NCI-H1105 treated with DMSO at 0.1 percent for 48 hours (cell line): ENCODE measurements at regions not wholly inside any gene's neighbourhood (a gene's known extent, or its start where the extent isn't known, plus 50 kb on each side); places are given as distances from the start of the nearest gene placed in this dataset.

ENCODE experiments used
- DNase-seq: peaks from one replicate; lab custom pipeline; 2025; lab: John Stamatoyannopoulos, UW

DNA sequence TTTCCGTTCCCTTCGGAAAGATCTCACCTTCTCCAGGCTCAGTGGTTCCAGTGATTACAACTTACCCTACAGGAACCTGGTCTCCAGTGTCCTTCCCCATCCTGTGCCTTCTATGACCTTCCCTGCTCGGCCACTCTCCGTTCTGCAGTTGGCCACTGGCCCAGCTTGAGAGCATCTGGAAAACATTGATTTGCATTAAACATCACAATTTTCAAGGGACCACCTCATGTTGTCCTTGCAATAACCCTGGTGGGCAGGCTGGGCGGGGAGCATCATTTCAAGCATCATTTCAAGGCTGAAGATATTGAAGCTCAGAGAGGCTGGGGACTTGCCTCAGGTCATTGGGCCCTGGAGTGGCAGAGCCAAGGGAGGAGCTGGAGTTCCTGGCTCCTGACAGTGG, 177.4 kb downstream of the SEC61B start:
- DNase-seq, result no peak

DNA sequence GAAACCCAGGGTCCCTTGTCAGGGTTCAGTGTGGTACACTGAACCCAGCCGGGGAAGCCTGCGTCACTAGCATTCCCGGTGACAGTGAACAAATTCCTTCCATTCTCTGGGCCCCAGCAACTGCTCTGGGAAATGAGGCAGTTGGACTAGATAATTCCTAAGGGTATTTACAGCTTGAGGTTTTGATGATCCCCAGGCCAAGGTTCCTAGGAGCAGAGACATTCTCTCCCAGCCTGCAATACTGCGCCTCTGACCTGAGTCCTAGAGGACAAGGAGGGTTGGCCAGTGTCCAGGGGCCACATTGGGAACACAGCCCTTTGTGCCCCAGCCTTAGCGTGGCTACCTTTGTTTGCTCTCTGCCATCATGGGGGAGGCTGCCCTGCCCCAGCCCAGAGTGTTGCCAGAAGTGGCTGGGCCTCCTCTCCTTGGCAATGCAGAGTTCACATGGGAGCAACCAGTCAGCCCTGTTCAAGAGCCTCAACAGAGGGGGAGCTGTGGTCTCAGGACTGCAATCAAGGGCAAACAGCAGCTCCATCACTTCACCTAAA, 178.2 kb downstream of the SEC61B start:
- no peak for DNase-seq

- DNase-seq, result no peak
These were observed 179.8 kb downstream of the SEC61B start for GRCh38 chr9:99401680-99402504.

DNA sequence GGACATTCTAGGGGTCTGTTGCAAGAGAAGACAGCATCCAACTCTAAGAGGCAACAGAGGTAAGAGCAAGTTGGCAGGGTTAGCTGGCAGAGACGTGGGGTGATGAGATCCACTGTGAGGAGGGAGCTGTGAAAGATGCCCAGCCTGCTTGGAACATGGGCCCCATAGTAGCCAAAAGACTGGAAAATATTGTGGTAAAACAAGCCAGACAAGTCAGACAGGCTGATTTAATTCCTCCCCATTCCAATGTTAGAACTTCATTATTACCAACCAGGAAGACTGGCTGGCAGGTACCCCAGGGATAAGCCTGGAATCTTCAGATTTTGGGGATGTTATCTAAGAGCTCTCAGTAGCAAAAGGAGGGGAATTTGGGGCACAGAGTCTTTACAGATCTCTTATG, 181.3 kb downstream of the SEC61B start:
- DNase-seq, result no peak

GRCh38 chr9:99405359-99405758, 183.3 kb downstream of the SEC61B start:
- DNase-seq, result no peak

DNA sequence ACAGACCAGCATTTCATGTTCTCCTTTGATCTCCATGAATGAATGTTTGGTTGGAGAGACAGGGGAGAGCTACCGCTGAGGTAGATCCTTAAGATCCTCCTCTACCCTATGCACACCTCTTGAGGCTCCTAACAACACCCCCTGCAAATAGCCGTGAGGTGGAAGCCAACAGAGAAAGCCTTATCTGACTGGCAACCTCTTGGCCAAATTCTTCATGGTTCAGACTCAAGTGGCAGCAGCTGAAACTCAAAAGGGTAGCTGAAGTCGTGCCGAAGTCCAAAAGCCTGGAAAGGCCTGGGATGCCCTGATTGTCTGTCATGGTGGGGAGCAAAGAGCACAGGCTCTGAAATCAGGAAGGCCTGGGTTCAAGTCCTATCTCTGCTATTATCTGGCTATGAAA, 184.9 kb downstream of the SEC61B start:
- DNase-seq, result no peak

DNA sequence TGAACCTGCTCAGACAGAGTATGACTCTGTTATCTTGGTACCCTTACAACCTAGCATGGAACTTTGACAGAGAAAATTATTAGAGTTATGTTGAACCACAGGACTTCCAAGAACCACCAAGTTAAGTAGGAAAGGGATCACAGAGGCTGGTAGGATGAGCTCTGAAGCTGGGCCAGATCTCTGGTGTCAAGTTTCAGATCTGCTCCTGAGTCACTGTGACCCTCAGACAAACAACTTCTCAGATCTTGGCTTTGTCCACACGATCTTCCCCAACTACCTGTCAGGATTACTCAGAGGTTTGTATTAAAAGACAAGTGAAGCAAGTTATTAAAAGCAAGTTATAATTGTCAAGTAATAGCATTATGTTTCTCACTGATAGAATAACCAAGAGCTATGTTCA, 189.0 kb downstream of the SEC61B start:
- no peak for DNase-seq

DNA sequence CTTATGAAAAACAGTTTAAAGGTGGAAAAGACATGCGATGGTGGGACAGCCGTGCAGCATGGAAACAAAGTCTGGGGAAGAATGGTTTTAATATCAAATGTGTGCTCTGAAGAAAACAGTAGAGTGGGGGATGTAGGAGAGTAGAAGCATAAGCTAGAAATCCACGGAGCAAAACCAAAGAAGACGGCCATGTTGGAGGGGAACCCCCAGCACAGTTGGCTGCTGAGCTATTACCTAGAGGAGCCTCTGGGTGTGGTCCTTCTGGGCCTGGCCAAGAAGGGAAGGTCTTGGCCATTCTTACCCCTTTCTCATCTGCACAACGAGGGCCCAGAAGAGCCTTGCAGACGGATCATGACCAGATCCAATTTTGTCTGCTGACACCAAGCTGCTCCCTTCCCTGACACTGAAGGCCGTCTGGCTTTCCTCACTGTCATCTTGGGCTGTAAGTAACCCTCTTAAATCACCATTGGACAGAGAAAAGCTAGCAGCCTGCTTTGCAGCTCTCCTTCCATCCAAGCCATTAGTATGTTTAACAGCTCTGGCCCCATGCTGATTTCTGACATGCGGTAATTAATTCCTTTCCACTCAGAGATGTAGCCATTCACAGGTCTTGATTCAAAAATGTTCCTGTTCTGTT, 189.5 kb downstream of the SEC61B start:
- DNase-seq, result no peak

DNA sequence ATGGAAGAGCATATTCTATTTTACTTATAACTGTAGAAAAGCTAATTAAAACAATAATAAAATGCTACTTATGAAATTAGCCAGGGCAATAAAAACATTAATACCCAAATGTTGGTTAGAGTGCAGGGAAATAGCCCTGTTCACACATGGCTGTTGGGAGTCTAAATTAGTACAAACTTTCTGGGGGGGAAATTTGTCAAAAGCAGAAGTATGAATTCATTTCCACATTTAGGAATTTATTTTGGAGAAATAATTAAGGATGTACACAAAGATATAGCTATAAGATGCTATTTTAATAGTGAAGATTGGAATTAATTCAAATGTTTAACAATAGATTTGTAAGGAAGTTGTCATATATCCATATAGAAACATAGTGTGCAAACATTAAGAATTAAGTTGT, 190.5 kb downstream of the SEC61B start:
- DNase-seq, result no peak

DNA sequence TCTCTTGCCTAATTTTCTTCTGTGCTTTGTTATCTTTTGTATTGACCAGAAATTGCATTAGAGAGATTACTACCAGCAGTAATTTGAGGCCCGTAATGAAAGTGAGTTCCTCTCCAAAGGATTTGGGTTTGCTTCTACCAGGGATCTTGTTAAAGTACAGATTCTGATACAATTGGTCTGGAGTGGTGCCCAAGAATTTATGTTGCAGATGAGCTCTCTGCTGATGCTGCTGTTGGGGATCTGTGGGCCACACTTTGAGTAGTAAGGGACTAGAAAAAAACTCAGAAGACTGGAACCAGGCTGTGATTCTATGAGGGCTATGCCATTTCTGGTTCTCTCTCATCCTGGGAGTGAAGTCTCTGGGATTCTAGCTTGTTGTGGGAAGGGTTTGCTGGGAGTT, 192.2 kb downstream of the SEC61B start:
- DNase-seq, result no peak

- DNase-seq, result no peak
These were observed 193.5 kb downstream of the SEC61B start for GRCh38 chr9:99415606-99416005.

- no peak for DNase-seq
These were observed 193.9 kb downstream of the SEC61B start for GRCh38 chr9:99416007-99416406.

DNA sequence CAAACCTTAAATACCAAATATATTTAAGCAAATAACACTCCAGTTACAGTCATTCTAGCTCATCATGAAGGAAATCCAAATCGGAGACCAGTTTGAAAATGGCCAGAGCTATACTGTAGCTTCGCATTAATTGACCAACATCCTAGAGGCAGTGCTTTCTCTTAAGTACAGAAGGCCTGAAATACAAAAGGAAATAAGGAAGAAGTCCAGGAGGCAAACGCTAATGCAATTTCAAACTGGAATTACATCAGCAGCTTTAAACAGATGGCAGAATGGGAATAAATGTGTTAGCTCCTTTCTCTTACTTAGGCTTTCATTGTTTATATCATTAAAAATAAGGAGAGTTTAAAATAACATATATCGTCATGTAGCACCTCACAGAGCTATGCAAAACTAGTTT, 197.0 kb downstream of the SEC61B start:
- no peak for DNase-seq

DNA sequence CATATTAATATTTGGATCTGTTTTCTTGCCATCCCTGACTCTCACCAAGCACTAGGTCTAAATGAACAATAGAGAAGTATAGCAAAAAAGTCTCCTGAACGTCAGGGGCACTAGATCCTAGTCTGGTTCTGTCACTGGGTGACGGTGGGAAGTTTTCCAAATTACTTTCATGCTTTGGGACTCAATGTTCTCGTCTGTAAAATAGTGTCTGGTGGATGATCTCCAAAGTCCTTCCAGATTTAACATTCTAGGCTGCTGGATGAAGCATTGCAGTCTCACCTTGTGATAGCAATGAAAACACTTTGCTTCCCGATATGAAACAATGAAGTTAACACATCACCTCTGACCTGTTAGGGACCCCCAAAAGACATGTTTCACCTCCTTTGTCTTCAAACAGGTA, 199.3 kb downstream of the SEC61B start:
- no peak for DNase-seq

DNA sequence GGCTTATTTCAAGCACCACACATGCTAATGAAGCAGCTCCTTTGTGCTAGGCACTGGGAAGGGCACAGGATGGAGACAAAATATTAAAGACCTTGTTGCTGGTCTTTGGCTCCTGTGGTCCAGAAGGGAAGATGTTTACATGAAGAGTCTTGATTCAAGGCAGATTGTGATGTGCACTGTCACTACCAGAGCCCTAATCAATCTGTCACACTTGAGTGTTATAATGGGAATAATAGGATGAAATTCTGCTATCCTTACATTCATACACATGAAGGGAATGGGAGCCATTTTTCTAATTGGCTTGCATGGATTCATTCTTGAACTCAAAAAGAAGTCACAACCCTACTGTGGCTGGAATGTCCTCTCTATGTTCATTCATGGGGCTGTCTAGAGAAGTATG, 203.0 kb downstream of the SEC61B start:
- no peak for DNase-seq

DNA sequence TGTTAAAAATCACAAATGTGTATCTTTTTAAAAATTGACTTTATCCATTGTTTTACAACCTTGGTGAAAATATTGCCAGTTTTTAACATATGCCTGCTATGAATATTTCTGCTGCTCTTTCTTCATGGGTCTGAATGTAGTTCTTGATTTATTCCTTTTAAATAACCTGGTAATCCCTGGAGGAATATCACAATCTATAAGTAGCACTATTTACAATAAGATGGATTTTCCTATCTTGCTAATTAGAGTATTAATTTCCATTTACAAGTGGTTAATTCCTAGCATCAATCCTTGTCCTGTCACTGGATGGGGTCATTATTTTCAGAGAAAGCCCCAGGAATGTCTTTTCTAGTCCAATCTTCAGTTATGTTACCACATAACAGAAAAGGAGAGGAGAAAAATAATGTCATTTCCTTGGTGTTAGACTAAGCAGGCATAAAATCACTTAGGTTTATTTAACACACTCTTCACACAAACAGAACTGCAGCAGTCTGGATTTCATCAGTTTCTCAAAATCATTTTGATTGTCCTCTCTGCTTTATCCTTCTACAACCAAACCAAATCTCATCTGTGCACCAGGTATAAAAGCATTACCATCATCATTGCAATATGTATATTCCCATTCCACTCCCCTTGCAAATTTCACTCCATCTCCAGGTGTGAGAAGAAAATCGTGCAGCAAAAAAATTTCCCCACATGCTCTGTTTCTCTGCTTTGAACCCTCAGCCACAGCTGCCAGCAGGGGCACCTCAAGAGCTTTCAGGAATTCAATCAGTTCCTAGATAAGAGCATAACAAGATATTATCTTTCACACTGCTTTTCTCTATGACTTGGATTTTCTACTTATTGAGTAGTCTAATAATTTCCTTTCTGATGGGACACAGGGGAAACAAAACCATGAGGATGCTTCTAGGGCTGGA, 204.1 kb downstream of the SEC61B start:
- DNase-seq, result no peak

DNA sequence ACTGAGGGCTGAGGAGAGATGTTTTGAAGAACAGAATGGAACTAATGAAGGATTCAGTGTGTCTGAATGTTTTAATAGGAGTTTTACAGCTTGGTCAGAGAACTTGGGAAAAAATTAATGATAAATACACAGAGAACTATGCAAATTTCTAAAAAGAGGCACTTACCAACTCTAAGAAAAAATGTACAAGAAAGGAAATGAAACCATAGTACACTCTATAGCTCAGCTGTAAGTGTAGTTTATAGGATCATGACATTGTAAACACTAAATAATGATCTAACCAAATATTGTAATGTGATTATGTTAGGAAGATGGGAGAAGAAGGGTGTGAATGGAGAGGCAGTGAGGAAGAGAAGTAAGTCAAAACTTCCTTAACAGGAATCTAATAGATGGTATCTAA, 205.2 kb downstream of the SEC61B start:
- no peak for DNase-seq

DNA sequence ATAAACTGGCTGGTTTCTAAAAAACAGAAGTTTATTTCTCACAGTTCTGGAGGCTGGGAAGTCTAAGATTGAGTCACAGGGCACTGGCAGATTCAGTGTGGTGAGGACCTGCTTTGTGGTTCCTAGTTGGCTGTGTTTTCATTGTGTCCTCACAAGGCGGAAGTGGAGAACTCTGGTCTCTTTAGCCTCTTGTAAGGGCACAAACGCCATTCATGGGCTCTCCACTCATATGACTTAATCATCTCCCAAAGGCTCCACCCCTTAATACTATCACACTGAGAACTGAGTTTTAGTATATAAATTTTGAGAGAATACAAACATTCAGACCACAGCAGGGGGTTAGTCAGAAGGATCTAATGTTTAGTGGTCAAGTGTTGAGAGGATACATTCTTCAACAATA, 208.2 kb downstream of the SEC61B start:
- DNase-seq, result no peak

DNA sequence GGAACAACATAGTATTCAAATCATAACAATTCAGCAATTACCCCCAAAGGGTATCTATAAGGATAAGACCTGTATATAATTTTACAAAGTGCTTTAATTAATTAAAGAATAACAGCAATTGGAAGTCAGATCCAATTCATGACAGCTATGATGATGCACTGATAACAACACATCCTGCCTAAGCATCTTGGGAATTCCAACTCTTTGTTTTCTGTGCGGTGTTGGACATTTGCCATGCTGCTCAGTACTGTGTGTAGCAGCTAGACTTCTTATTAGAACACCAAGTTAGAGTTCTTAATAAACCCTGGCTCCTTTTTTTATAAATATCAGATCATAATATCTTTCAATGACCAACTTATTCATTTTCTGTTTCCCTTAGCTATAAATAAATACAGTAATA, 209.0 kb downstream of the SEC61B start:
- no peak for DNase-seq

GRCh38 chr9:99432075-99432474, 210.0 kb downstream of the SEC61B start:
- DNase-seq, result no peak

GRCh38 chr9:99433095-99433494, 211.0 kb downstream of the SEC61B start:
- no peak for DNase-seq

GRCh38 chr9:99433555-99433954, 211.5 kb downstream of the SEC61B start:
- DNase-seq, result no peak
